Stromal cell of bone marrow (primary cell): ENCODE measurements at regions not wholly inside any gene's neighbourhood (a gene's known extent, or its start where the extent isn't known, plus 50 kb on each side); places are given as distances from the start of the nearest gene placed in this dataset.
"Not testable (repeated sequence)": the region's sequence is repeated elsewhere in the genome, so short reads cannot be mapped to it uniquely, and the experiment has no call there.

Experiments
- DNase-seq: peaks from one replicate; pipeline ENCODE4 v3.0.0-alpha.2; 2012; ENCODE audit warnings: low read depth

DNA sequence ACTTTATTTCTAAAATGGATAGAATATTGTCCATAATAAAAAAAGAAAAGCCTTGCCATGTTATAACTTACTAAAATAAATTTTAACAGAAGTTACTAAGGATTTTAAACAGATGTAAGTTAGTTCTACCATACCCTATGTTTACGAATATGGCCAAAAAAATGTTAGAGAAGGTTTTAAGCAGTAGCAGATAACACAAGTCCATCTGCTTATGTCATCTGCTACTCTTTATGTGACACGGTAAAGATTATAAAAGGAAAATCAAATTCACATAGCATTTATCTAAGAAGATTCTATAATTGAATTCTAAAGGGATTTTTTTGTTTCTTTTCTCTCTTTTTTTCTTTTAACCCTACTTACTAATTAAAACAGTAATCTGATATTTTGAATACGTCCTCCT, 114.2 kb upstream of the MIR17HG start:
- DNase-seq = no peak

- no peak for DNase-seq
These were observed 111.3 kb upstream of the MIR17HG start for GRCh38 chr13:91236182-91236581.

- no peak for DNase-seq
These were observed 110.6 kb upstream of the MIR17HG start for GRCh38 chr13:91236921-91237320.

DNA sequence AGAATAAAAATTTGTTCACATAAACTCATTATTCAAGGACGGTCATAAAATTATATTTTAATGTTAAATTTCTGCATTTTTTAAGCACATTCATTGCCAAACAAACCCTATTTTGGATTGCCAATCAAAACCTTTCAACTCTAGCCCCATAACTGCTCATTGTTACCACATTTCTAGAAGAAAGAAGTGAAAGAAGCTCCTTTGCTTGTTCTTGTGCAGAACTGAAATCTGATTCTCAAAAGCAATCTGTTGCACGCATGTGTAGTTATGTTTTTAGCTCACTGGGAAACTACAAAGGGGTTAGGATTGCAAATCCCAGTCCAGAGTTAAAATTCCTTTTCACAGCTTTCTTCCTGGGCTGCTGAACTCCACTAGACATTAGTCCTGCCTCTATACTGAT, 109.5 kb upstream of the MIR17HG start:
- DNase-seq = no peak

GRCh38 chr13:91240341-91240740, 107.1 kb upstream of the MIR17HG start:
- DNase-seq = no peak

DNA sequence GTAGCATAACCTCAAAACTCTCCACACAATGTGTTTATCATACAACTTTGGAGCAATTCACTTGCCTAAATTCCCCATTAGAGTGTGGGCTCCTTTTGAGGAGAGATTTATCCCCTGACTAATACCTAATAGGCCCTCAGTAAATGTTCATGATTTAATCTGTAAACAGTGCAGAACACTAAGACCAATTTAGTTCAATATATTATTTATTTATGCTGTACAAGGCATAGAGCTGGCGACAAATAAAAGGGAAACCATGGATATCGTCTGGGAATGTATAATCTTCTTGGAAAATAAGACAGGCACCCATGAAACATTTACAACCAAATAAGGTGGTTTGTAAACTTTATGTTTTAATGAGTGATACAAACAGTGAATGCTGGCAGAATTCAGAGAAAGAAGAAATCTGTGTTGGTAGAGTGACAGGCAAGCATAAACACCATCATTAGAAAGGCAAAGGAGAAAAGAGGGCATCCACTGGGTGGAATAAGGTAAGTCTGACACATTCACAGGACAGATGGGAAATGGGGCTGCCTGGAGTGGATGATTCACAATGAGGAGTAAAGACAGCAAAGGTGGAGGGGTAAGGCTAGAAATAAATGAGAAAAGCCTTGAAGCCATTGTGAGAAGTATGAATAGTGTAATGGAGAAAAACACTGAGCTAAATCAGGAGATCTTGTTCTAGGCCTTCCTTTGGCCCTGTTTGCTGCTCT, 106.1 kb upstream of the MIR17HG start:
- DNase-seq = no peak

DNA sequence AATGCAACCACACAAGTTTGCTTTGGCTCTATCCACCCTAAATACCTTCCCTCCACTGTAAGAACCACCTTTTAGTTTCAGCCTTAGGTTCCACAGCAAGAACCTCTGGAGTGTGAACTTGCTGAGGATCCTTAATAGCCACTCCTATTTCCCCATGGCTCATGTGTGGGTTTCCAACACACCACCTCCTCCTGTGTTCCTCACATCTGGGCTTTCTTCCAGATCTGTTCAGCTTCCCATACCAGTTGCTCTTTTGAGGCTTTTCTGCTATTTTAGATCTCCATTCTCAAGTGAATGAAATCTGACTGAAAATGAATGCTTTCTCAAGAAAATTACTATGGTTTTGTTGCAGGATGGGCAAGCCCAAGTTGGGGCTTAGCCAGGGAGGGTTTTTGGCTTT, 104.8 kb upstream of the MIR17HG start:
- no peak for DNase-seq

DNA sequence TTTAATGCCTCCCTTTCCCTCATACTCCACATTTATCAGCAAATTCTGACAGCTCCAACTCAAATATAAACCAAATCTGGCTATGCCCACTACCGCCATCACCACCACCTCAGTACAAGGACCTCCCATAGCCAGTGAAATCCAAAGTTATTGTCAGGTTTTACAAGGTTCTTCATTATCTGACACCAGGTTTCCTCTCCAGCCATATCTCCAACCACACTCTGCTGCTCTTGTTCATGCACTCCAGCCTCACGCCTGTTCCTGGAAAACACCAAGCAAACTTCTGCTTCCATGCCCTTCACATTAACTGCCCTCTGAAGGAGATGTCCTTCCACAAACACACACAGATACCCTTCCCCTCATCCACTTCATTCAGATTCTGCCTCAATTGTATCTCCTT, 102.2 kb upstream of the MIR17HG start:
- DNase-seq = no peak

GRCh38 chr13:91247768-91248167, 99.7 kb upstream of the MIR17HG start:
- no peak for DNase-seq

DNA sequence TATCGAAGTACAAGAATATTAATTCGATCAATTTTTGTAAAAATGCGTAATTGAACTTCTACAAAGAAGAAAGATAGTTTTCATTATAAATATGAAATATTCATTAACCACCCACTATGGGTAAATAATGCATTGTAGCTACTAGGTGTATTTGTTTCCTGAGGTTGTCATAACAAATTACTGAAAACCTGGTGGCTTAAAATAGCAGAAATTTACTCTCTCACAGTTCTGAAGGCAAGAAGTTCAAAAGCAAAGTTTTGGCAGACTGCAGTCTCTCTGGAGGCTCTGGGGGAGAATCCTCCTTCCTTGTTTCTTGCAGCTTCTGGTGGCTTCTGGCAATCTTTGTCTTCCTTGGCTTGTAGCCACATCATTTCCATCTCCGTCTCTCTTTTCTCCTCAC, 99.2 kb upstream of the MIR17HG start:
- no peak for DNase-seq

DNA sequence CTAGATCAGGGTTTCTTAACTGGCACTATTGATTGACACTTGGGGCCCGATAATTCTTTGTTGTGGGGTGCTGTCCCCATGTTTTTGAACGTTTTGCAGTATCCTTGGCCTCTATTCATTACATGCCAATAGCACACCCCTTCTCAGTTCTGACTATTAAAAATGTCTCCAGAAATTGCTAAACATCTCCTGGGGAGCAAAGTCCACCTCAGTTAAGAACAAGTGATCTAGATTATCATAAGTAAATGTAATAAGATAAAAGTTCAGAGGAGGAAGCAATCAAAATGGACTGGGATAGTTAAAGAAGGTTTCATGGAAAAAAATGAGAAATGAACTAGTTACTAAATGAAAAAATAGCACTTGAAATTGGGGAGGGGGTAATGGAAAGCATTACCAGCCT, 98.1 kb upstream of the MIR17HG start:
- no peak for DNase-seq

GRCh38 chr13:91249861-91250260, 97.6 kb upstream of the MIR17HG start:
- no peak for DNase-seq

GRCh38 chr13:91251573-91251972, 95.9 kb upstream of the MIR17HG start:
- not testable (repeated sequence) for DNase-seq

GRCh38 chr13:91264484-91264883, 83.0 kb upstream of the MIR17HG start:
- DNase-seq = no peak

GRCh38 chr13:91269237-91269636, 78.2 kb upstream of the MIR17HG start:
- DNase-seq = no peak

DNA sequence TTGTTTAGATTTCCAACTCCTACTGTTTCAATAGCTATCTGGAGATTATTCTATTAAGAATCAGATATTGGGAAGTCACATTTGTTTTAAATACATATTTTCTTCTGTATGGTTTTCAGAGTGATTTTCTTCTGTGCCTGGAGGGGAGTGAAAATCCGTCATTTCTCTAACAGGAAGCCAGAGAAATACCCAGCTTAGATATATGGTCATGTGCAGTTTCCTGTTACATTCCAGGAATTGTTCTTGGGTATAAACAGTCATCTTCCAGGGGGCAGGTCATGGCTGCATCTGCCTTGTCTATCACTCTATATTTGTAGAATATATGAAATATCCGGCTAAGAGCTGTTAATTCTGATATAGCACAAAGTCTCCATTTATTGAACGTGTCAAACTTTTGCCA, 77.5 kb upstream of the MIR17HG start:
- DNase-seq = no peak

- no peak for DNase-seq
These were observed 75.2 kb upstream of the MIR17HG start for GRCh38 chr13:91272235-91272777.

GRCh38 chr13:91273675-91274074, 73.8 kb upstream of the MIR17HG start:
- no peak for DNase-seq

DNA sequence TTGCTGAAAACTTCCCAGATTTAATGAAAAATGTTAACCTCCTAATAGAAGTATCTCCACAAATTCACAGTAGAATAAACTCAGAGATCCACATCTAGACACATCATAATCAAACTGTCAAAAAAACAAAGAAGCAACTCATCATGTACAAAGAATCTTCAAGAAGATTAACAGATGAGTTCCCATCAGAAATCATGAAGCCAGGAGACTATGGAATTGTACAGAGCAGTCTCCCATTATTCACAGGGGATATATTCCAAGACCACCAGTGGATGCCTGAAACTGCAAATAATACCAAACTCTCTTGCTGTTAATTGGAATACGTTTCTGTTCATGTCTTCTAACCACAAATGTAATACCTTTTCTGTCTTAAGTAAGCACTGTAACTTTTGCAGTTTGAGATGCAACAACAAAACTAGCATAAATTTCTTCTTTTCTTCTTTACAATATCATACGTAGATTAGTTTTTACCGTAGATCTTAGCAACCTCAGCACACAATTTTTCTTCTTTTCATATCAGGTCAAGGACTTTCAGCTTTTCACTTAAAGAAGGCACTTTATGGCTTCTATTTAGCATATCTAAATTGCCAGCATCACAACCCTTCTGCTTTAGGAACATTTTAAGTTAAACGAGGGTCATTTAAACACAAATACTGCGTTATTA, 70.3 kb upstream of the MIR17HG start:
- DNase-seq = no peak

DNA sequence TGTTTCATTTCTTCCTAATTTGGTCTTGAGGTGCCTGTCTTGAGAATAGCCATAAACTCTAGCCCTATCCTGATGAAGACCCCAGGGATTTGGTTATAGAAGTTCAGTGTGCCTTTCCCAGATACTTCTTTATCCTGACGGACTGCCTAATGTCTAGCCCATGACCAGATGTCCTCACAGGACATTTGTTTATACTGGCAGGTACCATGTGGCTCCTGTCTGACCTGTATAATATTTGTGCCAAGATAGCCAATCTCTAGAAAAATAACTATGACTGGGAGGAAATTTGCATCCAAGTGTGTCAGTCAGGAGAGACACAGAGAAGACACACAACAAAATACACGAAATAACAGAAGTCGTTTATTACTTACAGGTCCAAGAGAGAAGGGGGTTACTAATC, 69.2 kb upstream of the MIR17HG start:
- DNase-seq = no peak

DNA sequence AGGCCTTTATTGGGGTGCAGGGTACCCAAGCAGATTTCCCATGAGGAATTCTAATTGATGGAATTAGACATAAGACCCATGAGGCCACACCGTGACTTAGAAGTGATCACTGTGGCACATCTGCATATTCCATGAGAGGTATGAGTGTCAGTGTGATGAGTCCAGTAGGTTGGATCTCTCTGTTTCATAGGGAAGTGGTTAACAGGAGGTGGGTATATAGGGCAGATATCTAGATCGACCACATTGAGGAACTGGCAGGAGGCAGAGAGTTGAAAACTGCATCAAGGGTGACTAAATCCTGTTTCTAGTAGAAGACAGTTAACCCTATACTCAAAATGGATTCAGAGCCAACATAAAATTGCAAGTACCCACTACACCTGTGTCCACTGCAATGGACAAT, 68.6 kb upstream of the MIR17HG start:
- no peak for DNase-seq

GRCh38 chr13:91280801-91281200, 66.7 kb upstream of the MIR17HG start:
- no peak for DNase-seq

DNA sequence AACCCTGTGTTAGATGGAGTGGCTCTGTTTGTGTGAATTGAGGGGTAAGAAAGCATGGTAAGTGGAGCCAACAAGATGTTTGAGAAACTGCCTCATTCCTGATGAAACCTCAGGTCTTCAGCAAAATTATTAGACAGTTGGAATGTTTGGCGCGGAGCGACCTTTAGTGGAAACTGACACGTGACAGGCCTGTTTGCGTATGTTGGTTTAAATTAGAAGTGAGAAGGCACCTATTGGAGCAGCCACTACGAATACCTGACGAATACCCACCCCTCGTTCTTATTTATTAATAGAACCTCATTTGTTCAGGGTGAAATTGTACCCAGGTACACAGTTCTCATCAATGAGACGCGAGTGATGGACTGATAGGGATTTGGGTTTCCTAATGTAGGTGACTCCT, 63.2 kb upstream of the MIR17HG start:
- no peak for DNase-seq

- no peak for DNase-seq
These were observed 61.2 kb upstream of the MIR17HG start for GRCh38 chr13:91286317-91286716.
